PC-3 (cell line): ENCODE measurements at regions not wholly inside any gene's neighbourhood (a gene's known extent, or its start where the extent isn't known, plus 50 kb on each side); places are given as distances from the start of the nearest gene placed in this dataset.

Experiments used
- EZH2 ChIP-seq: fragments of 300-600 bp; sonication (generic); IDR thresholded peaks from one replicate; pipeline ENCODE4 v1.6.1; 2017; ENCODE audit warnings: antibody characterized with exemption, mild to moderate bottlenecking, low read length; ENCODE audit not compliant: unreplicated experiment
- EZH2phosphoT487 ChIP-seq: fragments of 300-600 bp; sonication (generic); IDR thresholded peaks from 2 replicates; pipeline ENCODE4 v1.6.1; 2018; ENCODE audit warnings: mild to moderate bottlenecking, antibody characterized with exemption, low read length, borderline replicate concordance
- TF ChIP-seq, protein P1 (sequence below): fragments of 300-600 bp; sonication (generic); conservative IDR thresholded peaks from 2 replicates; pipeline ENCODE4 v1.5.1; 2017; ENCODE audit warnings: antibody characterized with exemption, low read depth, mild to moderate bottlenecking, low read length

DNA sequence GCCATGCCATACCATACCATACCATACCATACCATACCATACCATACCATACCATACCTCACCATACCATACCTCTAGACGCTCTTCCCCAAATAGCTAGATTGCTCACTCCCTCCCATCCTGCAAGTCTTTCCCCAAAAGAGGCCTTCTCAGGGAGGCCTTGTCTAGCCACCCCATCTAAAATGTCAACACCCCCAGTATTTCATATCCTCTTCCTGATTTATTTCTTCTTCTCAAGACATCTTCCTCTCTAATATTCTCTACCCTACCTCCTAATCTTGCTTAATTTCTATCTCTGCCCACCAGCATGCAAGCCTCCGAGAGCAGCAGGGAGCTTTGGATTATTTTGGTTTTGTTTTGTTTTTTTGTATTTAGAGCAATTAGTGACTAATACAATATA is 225.2 kb upstream of the RREB1 start:
- TF ChIP-seq, protein P1, sequence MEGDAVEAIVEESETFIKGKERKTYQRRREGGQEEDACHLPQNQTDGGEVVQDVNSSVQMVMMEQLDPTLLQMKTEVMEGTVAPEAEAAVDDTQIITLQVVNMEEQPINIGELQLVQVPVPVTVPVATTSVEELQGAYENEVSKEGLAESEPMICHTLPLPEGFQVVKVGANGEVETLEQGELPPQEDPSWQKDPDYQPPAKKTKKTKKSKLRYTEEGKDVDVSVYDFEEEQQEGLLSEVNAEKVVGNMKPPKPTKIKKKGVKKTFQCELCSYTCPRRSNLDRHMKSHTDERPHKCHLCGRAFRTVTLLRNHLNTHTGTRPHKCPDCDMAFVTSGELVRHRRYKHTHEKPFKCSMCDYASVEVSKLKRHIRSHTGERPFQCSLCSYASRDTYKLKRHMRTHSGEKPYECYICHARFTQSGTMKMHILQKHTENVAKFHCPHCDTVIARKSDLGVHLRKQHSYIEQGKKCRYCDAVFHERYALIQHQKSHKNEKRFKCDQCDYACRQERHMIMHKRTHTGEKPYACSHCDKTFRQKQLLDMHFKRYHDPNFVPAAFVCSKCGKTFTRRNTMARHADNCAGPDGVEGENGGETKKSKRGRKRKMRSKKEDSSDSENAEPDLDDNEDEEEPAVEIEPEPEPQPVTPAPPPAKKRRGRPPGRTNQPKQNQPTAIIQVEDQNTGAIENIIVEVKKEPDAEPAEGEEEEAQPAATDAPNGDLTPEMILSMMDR = no peak
- TF ChIP-seq EZH2phosphoT487 (no peak), EZH2 (no peak)
